ENCODE measurements at regions not wholly inside any gene's neighbourhood (a gene's known extent, or its start where the extent isn't known, plus 50 kb on each side); places are given as distances from the start of the nearest gene placed in this dataset.
"Not testable (repeated sequence)": the region's sequence is repeated elsewhere in the genome, so short reads cannot be mapped to it uniquely, and the experiment has no call there.

DNA sequence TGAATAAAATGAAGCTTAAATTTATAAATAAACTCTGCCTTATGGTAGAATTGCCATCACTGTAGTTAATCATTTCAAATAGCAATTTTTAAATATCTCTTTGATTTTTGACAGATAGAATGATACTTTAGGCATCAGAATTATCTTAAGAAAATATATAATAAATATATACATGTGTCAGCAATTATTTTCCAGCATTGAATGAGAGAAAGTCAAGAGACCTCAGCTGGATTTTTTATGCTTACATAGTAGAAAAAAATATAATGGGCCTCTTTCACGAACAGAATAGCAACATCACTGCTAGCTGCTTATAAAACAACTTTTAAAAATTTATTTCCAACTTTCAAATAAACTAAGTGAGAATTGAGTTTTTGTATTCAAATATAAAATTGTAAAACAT is 424.0 kb upstream of the MAGEB16 start:
- ATAC-seq (no peak), DNase-seq (ENCODE audit: low spot score in 2 of 2) (no peak)
- Mint-ChIP-seq H3K9me3 (peaks cover 0 to 4% of the 10 kb centered on the region in 2 donors), H3K36me3 (no peaks in the 10 kb centered on the region), H3K27ac (no peak overlapping the region)

DNA sequence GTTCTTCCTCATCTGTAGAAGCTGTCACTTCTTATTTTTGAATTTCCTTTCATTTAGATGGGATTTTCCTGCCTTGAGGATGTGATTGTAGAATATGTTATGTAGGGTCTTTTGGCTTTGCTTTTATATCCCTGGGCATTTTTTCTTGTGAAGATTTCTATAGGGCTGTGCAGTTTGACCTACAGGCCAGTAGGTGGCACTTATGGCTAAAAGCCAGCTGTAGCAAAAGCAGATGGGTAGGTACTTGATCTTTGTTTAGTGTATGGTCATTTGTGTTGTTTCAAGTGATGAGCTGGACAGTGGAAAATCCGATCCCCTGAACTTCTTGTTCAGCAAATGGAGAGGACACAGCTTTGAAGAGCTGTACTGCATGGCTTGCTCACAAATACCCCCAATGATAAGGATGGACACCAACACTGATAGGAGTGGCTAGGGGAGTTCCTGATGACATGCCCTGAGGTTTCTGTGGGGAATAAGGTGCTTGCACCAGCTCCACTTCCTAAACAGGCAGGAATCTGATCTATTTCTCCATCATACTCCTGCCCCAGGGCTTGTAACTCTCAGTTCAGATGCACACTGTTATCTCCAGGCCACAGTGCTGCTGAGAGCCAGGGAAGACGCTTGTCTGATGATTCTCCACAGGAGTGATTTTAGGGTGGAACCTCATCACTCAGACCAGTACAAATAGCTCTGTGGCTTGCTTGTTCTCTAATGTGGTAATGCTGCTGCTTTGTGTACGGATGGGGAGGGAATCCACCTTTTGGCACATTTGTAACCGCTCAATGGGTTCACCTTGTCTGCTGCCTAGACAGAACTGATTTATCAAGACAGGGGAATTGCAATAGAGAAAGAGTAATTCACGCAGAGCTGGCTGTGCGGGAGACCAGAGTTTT is 417.1 kb upstream of the MAGEB16 start:
- Mint-ChIP-seq H3K27ac (no peak overlapping the region), H3K36me3 (no peaks in the 10 kb centered on the region), H3K9me3 (peaks cover 0 to 3% of the 10 kb centered on the region in 2 donors)
- ATAC-seq = no peak
- DNase-seq (ENCODE audit: low spot score in 2 of 2) = no peak

- not testable (repeated sequence) for ATAC-seq; H3K36me3 Mint-ChIP-seq; H3K27ac Mint-ChIP-seq; DNase-seq (ENCODE audit: low spot score in 2 of 2); H3K9me3 Mint-ChIP-seq
These were observed 416.4 kb upstream of the MAGEB16 start for GRCh38 chrX:35381709-35382108.

DNA sequence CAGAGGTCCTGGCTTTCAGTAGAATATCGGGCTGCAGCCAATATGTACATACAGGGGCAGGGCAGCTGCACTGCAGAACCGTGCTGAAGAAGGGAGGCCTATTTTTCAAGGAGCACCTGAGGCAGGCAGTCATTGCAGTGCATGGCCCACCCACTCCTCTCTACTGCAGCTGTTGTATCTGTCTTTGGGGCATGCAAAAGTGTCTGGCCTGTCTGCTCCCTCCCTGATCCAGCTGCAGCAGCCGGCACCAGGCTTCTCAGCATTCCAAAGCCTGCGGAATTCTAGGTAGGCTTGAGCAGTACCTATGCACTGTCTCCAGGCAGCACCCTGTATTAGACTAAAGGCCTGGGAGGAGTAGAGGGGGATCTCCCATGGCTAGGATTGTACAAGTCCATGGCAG is 415.2 kb upstream of the MAGEB16 start:
- no peak overlapping the region for H3K27ac Mint-ChIP-seq
- DNase-seq (ENCODE audit: low spot score in 2 of 2) = no peak

GRCh38 chrX:35392232-35392631 is 405.9 kb upstream of the MAGEB16 start:
- H3K36me3 Mint-ChIP-seq = no peaks in the 10 kb centered on the region
- H3K9me3 Mint-ChIP-seq = no peaks in the 10 kb centered on the region
- ATAC-seq (no peak), DNase-seq (ENCODE audit: low spot score in 2 of 2) (no peak)
- H3K27ac Mint-ChIP-seq = no peak overlapping the region

More for the DNA sequence above, 415.2 kb upstream of the MAGEB16 start:
- no peak for ATAC-seq
- Mint-ChIP-seq H3K36me3 (no peaks in the 10 kb centered on the region), H3K9me3 (no peaks in the 10 kb centered on the region)

DNA sequence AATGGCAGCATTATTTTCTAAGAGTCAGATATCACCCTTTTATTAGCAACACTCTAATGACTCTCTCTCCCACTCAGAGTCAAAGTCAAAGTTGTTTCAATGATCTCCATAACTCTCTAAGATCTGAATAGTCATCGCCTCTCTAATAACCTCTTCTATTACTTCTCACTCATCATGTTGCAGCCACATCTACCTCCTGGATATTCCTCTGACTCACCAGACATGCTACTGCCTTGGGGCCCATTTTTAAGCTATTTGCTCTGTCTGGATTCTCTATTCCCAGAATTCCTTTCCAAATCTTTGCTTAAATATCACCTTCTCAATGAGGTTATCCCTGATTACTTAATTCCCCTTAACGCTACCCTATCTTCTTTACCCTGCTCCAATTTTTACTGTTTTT is 391.8 kb upstream of the MAGEB16 start:
- H3K36me3 Mint-ChIP-seq = no peaks in the 10 kb centered on the region

GRCh38 chrX:35416782-35417181 is 381.4 kb upstream of the MAGEB16 start:
- peaks cover 8 to 15% of the 10 kb centered on the region in 2 donors for H3K9me3 Mint-ChIP-seq
- H3K36me3 Mint-ChIP-seq = no peaks in the 10 kb centered on the region
- no peak for ATAC-seq
- H3K27ac Mint-ChIP-seq = no peak overlapping the region
- DNase-seq (ENCODE audit: low spot score in 2 of 2) = no peak

More for the DNA sequence above, 391.8 kb upstream of the MAGEB16 start:
- Mint-ChIP-seq H3K27ac (no peak overlapping the region), H3K9me3 (peaks cover 4 to 10% of the 10 kb centered on the region in 2 donors)
- ATAC-seq (no peak), DNase-seq (ENCODE audit: low spot score in 2 of 2) (no peak)

- ATAC-seq = no peak
- H3K27ac Mint-ChIP-seq = no peak overlapping the region
- no peak for DNase-seq (ENCODE audit: low spot score in 2 of 2)
These were observed 366.1 kb upstream of the MAGEB16 start for GRCh38 chrX:35432056-35432455.

DNA sequence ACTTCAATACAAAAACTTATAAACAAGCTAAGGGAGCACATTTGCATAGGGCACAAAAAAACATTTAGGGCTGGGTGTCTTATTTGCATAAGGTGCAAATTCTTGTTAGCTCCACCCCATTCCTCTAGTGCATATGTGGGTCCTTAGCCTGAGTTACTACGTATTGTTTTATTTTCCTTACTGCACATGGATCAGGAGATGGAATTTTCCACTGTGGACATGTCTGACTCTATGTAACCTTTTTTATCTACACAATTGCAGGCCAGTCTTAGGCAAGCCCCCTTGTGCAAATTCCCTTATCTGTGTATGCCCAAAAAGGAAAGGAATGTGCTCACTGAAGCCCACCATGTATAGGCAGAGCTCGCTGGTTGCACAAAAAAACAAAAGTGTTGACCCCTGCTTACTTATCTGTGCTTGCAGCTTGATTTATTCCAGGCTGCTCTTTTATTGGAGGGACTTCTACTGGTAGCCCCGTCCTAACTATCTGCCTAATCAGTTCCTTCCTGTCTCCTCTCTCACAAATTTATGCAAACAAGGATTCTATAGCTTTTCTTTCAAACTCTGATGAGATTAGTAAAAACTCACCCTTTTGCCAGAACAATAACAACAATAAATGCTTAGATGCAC is 359.0 kb upstream of the MAGEB16 start:
- ATAC-seq (no peak), DNase-seq (ENCODE audit: low spot score in 2 of 2) (no peak)
- H3K27ac Mint-ChIP-seq = no peak overlapping the region
- no peaks in the 10 kb centered on the region for H3K9me3 Mint-ChIP-seq
- H3K36me3 Mint-ChIP-seq = no peaks in the 10 kb centered on the region

More at GRCh38 chrX:35432056-35432455, 366.1 kb upstream of the MAGEB16 start:
- Mint-ChIP-seq H3K36me3 (no peaks in the 10 kb centered on the region), H3K9me3 (peaks cover 0 to 7% of the 10 kb centered on the region in 2 donors)

DNA sequence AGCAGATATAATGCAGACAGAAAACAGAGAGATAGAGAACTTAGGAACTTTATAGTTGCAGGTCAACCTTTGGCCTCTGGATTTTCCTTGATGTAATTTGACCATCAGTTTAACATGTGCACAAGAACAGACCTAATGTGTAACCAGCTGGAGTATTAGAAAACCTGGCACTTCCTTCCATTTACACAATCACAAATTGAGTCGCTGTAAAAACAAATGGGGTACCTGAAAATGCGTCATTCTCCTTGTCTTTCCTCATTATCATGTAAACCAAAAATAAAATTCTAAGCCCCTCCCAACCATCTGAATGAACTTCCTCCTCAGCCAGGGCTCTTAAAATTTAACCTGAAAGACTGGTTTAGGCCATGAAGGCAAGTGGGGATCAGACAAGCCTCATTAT is 358.4 kb upstream of the MAGEB16 start:
- ATAC-seq (no peak), DNase-seq (ENCODE audit: low spot score in 2 of 2) (no peak)
- Mint-ChIP-seq H3K27ac (no peak overlapping the region), H3K36me3 (no peaks in the 10 kb centered on the region), H3K9me3 (no peaks in the 10 kb centered on the region)

- ATAC-seq = no peak
- no peak for DNase-seq (ENCODE audit: low spot score in 2 of 2)
- H3K36me3 Mint-ChIP-seq = no peaks in the 10 kb centered on the region
- H3K27ac Mint-ChIP-seq = no peak overlapping the region
- no peaks in the 10 kb centered on the region for H3K9me3 Mint-ChIP-seq
These were observed 355.7 kb upstream of the MAGEB16 start for GRCh38 chrX:35442421-35442820.

DNA sequence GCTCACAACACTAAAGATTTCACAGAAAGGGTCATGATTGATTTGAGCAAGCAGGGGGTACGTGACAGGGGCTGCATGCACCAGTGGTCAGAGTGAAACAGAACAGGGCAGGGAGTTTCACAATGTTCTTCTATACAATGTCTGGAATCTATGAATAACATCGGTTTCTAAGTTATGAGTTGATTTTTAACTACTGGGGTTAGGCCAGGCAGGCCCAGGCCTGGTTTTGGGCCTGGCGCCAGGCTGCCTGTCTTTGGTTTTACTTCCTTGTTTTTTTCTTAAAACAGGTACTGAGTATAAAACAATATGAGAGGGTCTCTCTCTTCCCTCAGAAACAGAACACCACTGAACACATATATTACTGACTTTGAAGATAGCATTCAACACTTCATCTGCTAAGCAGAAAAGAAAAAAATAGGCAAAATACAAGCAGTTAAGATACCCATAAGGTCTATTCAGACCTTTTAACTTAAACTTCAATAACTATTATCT is 355.0 kb upstream of the MAGEB16 start:
- not testable (repeated sequence) for H3K27ac Mint-ChIP-seq; H3K9me3 Mint-ChIP-seq; DNase-seq (ENCODE audit: low spot score in 2 of 2); ATAC-seq; H3K36me3 Mint-ChIP-seq

DNA sequence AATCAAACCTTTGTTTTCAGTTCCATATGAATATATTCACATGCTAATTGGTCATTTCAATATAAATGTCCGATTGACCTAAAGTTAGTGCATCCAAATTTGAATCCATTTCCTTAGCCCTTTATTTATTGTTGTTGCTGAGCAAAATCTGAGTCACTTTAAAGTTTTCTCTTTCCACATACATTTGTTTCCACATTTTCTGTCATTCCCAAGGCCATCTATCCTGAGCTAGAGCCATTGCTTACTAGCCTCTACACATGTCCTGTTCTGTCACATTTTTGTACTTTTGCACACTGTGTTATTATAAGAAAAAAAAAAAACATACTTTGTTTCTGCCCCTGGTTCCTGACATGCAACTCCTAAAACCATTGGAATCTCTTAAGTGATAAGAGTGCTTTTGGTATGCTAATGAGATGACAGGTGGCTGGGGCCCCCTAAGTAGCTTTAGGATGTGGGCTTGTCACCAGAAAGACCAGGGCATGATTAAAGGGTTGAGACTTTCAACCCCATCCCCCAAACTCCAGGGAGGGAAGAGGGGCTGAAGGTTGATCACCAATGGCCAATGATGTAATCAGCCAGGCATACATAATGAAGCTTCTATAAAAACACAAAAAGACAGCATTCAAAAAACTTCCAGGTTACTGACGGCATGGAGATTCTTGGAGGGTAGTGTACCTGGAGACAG is 353.3 kb upstream of the MAGEB16 start:
- Mint-ChIP-seq H3K27ac (no peak overlapping the region), H3K36me3 (no peaks in the 10 kb centered on the region), H3K9me3 (no peaks in the 10 kb centered on the region)
- DNase-seq (ENCODE audit: low spot score in 2 of 2) (no peak), ATAC-seq (no peak)

DNA sequence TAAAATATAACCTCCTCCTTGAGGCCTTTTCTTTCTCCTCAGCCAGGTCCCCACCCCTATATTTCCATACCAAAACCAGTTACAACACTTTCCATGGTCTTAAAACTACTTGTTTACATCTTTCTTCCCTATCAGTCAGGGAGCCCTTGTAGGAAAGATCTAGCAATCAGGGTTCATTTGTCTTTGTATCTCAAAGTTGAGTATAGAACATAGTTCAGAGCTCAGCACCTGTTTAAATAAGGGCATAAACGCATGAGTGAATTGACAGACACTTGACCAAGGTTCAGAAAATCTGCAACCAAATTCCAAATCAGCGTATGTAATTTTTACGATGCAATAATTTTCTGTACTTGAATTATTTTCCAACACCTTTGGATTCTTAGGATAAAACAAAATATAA is 352.2 kb upstream of the MAGEB16 start:
- Mint-ChIP-seq H3K36me3 (no peaks in the 10 kb centered on the region), H3K9me3 (no peaks in the 10 kb centered on the region), H3K27ac (no peak overlapping the region)
- DNase-seq (ENCODE audit: low spot score in 2 of 2) = no peak
- no peak for ATAC-seq

DNA sequence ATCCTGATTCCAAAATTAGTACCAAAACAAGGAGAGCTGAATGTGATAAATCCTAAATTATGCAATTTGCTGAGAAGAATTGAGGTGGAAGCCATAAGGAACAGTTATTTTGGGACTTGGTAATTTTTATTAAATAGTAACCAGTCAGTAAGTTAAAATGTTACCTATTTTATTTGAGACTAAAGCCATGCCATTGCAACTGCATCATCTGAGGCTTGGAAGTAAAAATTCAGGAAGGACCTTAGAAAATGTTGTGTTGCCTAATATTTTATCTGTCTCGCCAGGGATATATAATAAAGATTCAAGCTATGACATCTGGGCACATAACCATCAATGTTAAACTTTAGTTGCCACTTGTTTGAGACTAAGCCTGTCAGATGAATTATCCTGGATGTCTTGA is 341.3 kb upstream of the MAGEB16 start:
- no peak overlapping the region for H3K27ac Mint-ChIP-seq
- H3K9me3 Mint-ChIP-seq = peaks cover 0 to 4% of the 10 kb centered on the region in 2 donors
- H3K36me3 Mint-ChIP-seq = no peaks in the 10 kb centered on the region
- ATAC-seq (no peak), DNase-seq (ENCODE audit: low spot score in 2 of 2) (no peak)

DNA sequence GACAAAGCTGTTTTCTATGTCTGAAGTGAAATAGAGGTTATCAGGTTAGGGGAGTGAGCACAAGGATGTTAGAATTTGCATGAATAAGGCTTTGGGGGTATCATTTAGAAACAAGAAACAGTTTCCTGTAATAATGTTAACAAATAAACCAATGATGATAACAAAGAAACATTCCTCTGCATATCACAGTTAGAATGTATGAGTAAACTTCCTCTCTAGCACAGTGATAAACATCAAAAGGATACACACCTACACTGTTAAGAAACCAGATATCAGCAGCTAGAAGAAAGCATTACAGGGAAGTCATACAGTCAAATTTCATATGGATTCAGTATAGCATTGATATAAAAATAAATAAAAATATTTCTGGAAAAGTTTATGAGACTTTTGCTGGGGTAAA is 340.0 kb upstream of the MAGEB16 start:
- DNase-seq (ENCODE audit: low spot score in 2 of 2) (no peak), ATAC-seq (no peak)
- Mint-ChIP-seq H3K9me3 (peaks cover 0 to 4% of the 10 kb centered on the region in 2 donors), H3K27ac (no peak overlapping the region), H3K36me3 (no peaks in the 10 kb centered on the region)

DNA sequence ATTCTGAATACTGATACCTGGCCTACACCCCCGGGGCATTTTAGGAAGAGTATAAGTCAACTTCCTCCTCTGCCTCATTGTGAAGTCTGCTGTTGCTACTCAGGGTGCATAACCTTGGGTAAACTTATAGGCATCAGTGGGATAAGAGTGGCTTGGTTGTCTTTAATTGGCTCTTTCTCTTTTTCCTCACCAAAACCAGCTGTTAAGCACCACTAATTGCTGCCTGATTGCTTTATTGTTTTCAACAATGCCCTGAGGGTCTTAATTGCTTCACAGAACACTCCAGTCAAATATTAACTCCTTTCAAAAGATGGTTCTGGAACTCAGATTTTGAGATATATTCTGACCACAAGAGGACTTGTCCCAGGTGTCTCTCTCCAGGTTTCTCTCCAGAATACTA is 337.0 kb upstream of the MAGEB16 start:
- no peak for ATAC-seq
- no peak for DNase-seq (ENCODE audit: low spot score in 2 of 2)
- Mint-ChIP-seq H3K27ac (no peak overlapping the region), H3K36me3 (no peaks in the 10 kb centered on the region), H3K9me3 (peaks cover 4 to 8% of the 10 kb centered on the region in 2 donors)
